IPS-NIHi7 (cell line): ENCODE measurements at regions not wholly inside any gene's neighbourhood (a gene's known extent, or its start where the extent isn't known, plus 50 kb on each side); places are given as distances from the start of the nearest gene placed in this dataset.

Source experiments
- DNase-seq: peaks from one replicate; pipeline ENCODE4 v3.0.0; 2012; ENCODE audit warnings: mixed read lengths; ENCODE audit errors: extremely low spot score

GRCh38 chr7:46879783-46880182, 702.1 kb downstream of the TNS3 start:
- no peak for DNase-seq

- no peak for DNase-seq
Observed at GRCh38 chr7:46871516-46871915, 710.4 kb downstream of the TNS3 start.

- no peak for DNase-seq
Observed at GRCh38 chr7:46864716-46865115, 717.2 kb downstream of the TNS3 start.

- no peak for DNase-seq
Observed at GRCh38 chr7:46859963-46860475, 721.9 kb downstream of the TNS3 start.

GRCh38 chr7:46855851-46856250, 726.1 kb downstream of the TNS3 start:
- DNase-seq: no peak

GRCh38 chr7:46854958-46855473, 726.9 kb downstream of the TNS3 start:
- no peak for DNase-seq

GRCh38 chr7:46853451-46853850, 728.5 kb downstream of the TNS3 start:
- no peak for DNase-seq

- no peak for DNase-seq
Observed at GRCh38 chr7:46852795-46853194, 729.1 kb downstream of the TNS3 start.

GRCh38 chr7:46850563-46851330, 731.2 kb downstream of the TNS3 start:
- DNase-seq: no peak

GRCh38 chr7:46848944-46849343, 733.0 kb downstream of the TNS3 start:
- DNase-seq: no peak

- no peak for DNase-seq
Observed at GRCh38 chr7:46848311-46848710, 733.6 kb downstream of the TNS3 start.

- DNase-seq: no peak
Observed at GRCh38 chr7:46847126-46847525, 734.8 kb downstream of the TNS3 start.

- no peak for DNase-seq
Observed at GRCh38 chr7:46844486-46844885, 737.4 kb downstream of the TNS3 start.

GRCh38 chr7:46841248-46841647, 740.7 kb downstream of the TNS3 start:
- DNase-seq: no peak

GRCh38 chr7:46839651-46840050, 742.3 kb downstream of the TNS3 start:
- no peak for DNase-seq

- DNase-seq: no peak
Observed at GRCh38 chr7:46838463-46838862, 743.4 kb downstream of the TNS3 start.

GRCh38 chr7:46835556-46835955, 746.4 kb downstream of the TNS3 start:
- no peak for DNase-seq

GRCh38 chr7:46834921-46835320, 747.0 kb downstream of the TNS3 start:
- no peak for DNase-seq

- no peak for DNase-seq
Observed at GRCh38 chr7:46833197-46833596, 748.7 kb downstream of the TNS3 start.

GRCh38 chr7:46832136-46832535, 749.8 kb downstream of the TNS3 start:
- DNase-seq: no peak

- no peak for DNase-seq
Observed at GRCh38 chr7:46819819-46820218, 762.1 kb downstream of the TNS3 start.

GRCh38 chr7:46814516-46815250, 767.2 kb downstream of the TNS3 start:
- no peak for DNase-seq
